GOT3 (cell line): ENCODE measurements at regions not wholly inside any gene's neighbourhood (a gene's known extent, or its start where the extent isn't known, plus 50 kb on each side); places are given as distances from the start of the nearest gene placed in this dataset.

Source experiments
- DNase-seq: peaks from one replicate; lab custom pipeline; 2025; ENCODE audit warnings: mixed read lengths; lab: John Stamatoyannopoulos, UW

GRCh38 chr5:165187815-165188214 lies 1682.4 kb downstream of the MAT2B start:
- DNase-seq: no peak

GRCh38 chr5:165188556-165189175 lies 1683.2 kb downstream of the MAT2B start:
- DNase-seq: no peak

DNA sequence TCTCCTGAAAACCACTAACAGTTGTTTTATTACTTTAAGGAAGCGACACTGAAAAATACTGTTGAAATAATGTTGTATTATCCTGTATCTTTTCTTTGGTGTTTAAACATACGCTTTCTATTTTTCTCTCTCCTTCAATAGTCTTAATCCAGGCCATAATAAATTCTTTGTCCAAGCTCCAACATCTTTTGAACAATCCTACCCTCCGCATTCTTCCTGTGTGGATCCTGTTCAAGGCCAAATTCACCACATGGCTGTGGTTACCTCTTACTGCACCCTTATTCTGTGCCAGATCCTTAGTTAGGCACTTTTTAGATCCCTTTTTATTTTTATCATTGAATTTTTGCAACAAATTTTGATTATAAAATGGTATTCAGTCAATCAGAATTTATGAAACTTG lies 1691.5 kb downstream of the MAT2B start:
- DNase-seq: no peak

DNA sequence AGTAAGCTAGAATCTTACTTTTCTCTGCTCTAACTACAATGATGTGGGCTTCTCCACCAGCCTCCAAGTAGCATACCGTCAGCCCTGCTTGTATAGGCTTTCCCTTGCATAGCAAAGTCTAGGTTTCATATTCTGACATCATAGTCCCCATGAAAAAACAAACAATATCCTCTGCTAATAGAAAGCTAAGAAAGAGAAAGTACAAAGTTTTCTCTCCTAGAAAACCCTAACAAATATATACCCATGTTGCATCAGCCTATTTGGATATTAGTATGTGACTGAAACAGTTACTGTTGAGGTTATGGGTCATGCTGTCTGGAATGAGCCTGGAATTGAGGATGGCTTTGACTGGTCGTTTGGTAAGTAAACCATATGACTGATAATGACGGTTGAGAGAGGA lies 1696.0 kb downstream of the MAT2B start:
- no peak for DNase-seq

DNA sequence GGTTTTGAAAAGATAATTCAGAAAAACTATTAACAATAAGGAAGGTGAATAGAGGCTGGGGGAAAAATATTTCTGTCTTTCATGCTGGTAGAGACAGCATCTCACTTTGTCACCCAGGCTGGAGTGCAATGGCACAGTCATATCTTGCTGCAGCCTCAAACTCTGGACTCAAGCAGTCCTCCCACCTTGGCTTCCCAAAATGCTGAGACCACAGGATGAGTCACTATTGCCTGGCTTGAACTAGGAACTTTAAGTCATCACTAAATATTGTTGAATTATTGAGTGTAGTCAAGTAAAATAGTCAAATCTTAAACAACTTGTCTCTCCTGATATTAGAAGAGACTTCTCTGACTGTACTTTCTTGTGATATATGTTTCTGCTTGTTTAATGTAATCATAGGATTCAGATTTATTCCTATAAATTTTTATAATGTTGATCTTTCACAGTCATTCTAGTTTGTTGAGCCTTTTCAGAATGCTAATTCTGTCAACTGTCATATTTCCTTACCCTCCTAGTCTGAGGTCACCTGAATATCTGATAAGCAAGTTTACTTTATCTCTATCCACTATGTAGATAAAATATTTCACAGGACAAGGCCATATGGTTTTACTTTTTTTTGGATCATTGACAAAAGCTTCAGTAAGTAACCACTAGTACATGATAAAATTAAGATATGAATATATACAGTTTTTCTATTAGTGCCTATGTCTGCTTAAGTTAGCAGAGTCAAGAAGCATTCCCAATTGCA lies 1696.5 kb downstream of the MAT2B start:
- DNase-seq: no peak

GRCh38 chr5:165202519-165202910 lies 1697.1 kb downstream of the MAT2B start:
- no peak for DNase-seq

GRCh38 chr5:165209101-165209727 lies 1703.8 kb downstream of the MAT2B start:
- no peak for DNase-seq

DNA sequence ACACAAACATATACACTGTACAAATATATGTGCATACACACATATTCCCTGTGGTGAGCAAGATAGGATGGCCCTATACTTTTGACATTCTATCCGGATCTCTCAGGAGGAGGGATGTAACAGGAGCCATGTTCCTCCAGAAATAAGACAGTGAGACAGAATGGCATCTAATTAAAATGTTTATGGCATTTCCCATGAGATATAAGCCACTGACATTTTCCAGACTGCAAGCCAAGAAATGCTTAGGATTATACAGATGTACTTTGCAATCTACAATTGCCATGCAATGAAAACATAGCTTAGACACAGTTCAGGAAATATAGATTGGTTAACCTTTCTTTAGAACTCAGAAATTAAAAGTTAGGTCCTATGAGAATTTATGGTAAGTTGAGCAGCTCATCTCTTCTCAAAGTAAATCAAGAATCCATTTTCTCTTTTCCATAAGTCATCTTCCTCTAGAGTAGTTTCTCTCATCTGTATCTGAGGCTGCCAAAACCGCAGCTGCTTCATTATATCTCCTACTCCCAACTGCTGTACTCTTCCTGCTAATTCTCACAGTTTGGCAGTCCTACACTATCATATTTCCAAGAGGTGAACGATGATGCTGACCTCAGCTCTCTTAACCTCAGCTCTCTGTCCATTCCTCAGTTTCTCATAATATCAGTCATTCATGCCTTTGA lies 1719.1 kb downstream of the MAT2B start:
- DNase-seq: no peak

DNA sequence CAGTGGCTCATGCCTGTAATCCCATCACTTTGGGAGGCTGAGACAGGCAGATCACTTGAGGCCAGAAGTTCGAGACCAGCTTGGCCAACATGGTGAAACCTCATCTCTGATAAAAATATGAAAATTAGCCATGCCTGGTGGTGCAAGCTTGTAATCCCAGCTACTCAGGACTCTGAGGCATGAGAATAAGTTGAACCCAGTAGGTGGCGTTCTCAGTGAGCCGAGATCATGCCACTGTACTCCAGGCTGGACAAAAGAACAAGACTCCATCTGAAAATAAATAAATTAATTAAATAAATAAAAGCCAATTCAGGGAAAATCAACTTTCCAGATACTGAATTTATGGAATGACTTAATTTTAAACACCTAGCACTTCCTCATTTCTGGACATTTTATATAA lies 1722.1 kb downstream of the MAT2B start:
- no peak for DNase-seq

GRCh38 chr5:165228184-165228583 lies 1722.8 kb downstream of the MAT2B start:
- no peak for DNase-seq

- DNase-seq: no peak
Measured at GRCh38 chr5:165231821-165232508, 1726.5 kb downstream of the MAT2B start.

DNA sequence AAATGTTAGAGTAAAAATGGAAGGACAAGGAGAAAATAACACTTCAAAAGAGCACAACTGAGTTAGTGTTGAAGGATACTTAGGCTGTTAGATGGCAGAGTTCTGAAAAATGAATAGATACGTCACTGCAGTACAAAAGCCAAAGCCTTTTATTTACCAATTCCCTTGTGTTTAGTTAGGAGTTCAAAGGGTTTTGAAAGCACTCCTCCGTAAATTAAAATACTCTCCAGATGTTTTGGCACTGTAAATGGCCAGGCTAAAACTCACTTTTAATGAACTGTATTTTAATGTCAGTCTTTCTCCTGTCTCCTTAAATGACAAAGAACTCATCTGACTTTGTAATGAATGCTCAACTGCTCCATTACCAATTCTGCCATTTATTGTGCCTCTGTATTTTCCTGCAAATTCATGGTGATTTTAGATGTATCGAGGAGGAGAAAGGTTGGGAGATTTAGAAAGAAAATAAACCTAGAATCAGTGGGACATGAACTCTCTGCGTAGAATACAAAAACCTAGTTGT lies 1727.2 kb downstream of the MAT2B start:
- DNase-seq: no peak

- DNase-seq: no peak
Measured at GRCh38 chr5:165241811-165242210, 1736.4 kb downstream of the MAT2B start.

GRCh38 chr5:165242646-165243045 lies 1737.2 kb downstream of the MAT2B start:
- DNase-seq: no peak

DNA sequence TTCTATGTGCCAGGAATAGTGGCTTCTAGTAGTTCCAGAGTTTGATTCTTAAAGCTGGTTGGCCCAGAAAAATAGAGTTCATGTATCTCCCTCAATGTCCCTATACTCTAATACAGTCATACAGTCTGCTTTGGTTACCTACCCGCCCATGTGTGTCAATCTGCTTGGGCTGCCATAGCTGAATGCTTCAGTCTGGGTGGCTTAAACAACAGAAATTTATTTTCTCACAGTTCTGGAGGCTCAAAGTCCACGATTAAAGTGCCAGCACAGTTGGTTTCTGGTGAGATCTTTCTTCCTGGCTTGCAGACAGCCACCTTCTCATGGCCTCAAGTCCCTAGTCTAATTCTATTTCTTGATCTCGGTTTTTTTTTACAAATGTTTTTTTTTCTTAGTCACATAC lies 1739.0 kb downstream of the MAT2B start:
- DNase-seq: no peak

- no peak for DNase-seq
Measured at GRCh38 chr5:165258197-165258771, 1752.9 kb downstream of the MAT2B start.

- no peak for DNase-seq
Measured at GRCh38 chr5:165260426-165260825, 1755.0 kb downstream of the MAT2B start.

GRCh38 chr5:165263536-165263935 lies 1758.1 kb downstream of the MAT2B start:
- DNase-seq: no peak

- DNase-seq: no peak
Measured at GRCh38 chr5:165266939-165267338, 1761.5 kb downstream of the MAT2B start.

DNA sequence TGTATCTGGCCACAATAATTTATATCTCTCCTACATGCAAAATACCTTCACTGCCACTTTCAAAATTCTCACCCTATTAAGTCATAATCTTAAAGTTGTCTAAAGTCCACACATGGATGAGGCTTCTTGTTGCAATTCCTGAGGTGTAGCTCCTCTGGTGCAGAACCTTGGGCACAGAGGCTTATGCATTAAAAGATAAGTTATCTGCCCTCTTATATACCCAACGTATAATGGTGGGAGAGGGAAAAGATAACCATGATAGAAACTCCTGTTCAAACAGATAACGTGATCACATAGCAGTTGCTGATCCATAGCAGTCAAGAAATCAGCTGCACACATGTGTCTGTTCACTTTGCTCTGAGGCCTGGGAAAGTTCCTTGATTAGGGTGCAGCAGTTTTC lies 1767.0 kb downstream of the MAT2B start:
- DNase-seq: no peak

GRCh38 chr5:165277661-165278060 lies 1772.2 kb downstream of the MAT2B start:
- DNase-seq: no peak

GRCh38 chr5:165282491-165282890 lies 1777.1 kb downstream of the MAT2B start:
- DNase-seq: no peak
